ENCODE measurements at regions not wholly inside any gene's neighbourhood (a gene's known extent, or its start where the extent isn't known, plus 50 kb on each side); places are given as distances from the start of the nearest gene placed in this dataset.

DNA sequence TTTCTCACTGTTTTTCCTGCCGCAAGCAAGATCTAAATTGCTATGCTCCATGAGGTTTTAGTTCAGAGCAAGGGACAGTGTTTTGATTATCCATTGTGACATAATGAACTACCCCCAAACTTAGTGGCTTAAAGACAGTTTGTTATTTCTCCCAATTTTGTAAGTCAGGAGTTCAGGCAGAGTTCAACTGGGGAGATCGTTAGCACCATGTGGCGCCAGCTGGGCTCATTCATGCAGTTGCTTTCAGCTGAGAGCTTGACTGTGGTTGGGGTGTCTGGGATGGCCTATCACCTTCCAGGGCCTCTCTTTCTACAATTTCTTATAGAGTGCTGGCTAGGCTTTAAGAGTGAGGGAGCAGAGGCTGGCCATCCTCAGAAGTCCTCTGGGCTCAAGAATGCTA lies 382.9 kb upstream of the CELF4 start:
- H3K4me3 ChIP-seq (ENCODE audit: low read depth, low read length), result no peak overlapping the region
- no peak for DNase-seq (ENCODE audit: low read depth)
- TF ChIP-seq CTCF (IDR thresholded peaks at IDR 0.05; ENCODE audit: low read depth, low read length), result no peak
- TF ChIP-seq MYC (IDR thresholded peaks at IDR 0.05; ENCODE audit: low read depth, low read length), result no peak
- no peak for TF ChIP-seq MAX (IDR thresholded peaks at IDR 0.05; ENCODE audit: low read depth, low read length)
- no peak for TF ChIP-seq POLR2A (IDR thresholded peaks at IDR 0.05; ENCODE audit: extremely low read depth, insufficient read length)

DNA sequence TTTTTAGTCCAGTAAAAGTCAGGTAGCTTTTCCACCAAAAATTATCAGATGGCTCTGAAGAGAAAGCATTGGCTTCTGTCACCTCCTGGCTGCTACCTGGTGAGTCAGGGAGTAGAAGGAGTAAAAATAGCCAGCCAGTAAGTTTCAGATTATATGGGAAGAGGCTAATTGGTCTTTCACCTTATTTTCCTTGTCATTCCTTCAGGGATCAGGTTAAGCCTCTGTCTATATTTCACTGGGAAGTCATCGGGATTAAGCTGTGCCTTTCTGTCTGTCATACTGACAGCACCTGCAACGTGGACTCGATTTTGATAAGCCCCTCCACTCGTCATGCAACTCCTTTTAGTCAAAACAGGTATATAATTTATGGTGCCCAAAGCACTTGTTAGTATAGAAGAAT lies 380.7 kb upstream of the CELF4 start:
- no peak for TF ChIP-seq POLR2A (IDR thresholded peaks at IDR 0.05; ENCODE audit: extremely low read depth, insufficient read length)
- TF ChIP-seq CTCF (IDR thresholded peaks at IDR 0.05; ENCODE audit: low read depth, low read length), result no peak
- no peak for TF ChIP-seq MAX (IDR thresholded peaks at IDR 0.05; ENCODE audit: low read depth, low read length)
- TF ChIP-seq MYC (IDR thresholded peaks at IDR 0.05; ENCODE audit: low read depth, low read length), result no peak
- DNase-seq (ENCODE audit: low read depth), result no peak
- H3K4me3 ChIP-seq (ENCODE audit: low read depth, low read length), result no peak overlapping the region

GRCh38 chr18:37944700-37945270 lies 379.2 kb upstream of the CELF4 start:
- TF ChIP-seq MAX (IDR thresholded peaks at IDR 0.05; ENCODE audit: low read depth, low read length) (no peak), MYC (IDR thresholded peaks at IDR 0.05; ENCODE audit: low read depth, low read length) (no peak), CTCF (IDR thresholded peaks at IDR 0.05; ENCODE audit: low read depth, low read length) (no peak)
- no peak for DNase-seq (ENCODE audit: low read depth)
- H3K4me3 ChIP-seq (ENCODE audit: low read depth, low read length), result no peak overlapping the region

GRCh38 chr18:37937287-37937686 lies 371.7 kb upstream of the CELF4 start:
- no peak for DNase-seq (ENCODE audit: low read depth)
- TF ChIP-seq POLR2A (IDR thresholded peaks at IDR 0.05; ENCODE audit: extremely low read depth, insufficient read length) (no peak), MAX (IDR thresholded peaks at IDR 0.05; ENCODE audit: low read depth, low read length) (no peak), CTCF (IDR thresholded peaks at IDR 0.05; ENCODE audit: low read depth, low read length) (no peak), MYC (IDR thresholded peaks at IDR 0.05; ENCODE audit: low read depth, low read length) (no peak)
- H3K4me3 ChIP-seq (ENCODE audit: low read depth, low read length), result no peak overlapping the region

DNA sequence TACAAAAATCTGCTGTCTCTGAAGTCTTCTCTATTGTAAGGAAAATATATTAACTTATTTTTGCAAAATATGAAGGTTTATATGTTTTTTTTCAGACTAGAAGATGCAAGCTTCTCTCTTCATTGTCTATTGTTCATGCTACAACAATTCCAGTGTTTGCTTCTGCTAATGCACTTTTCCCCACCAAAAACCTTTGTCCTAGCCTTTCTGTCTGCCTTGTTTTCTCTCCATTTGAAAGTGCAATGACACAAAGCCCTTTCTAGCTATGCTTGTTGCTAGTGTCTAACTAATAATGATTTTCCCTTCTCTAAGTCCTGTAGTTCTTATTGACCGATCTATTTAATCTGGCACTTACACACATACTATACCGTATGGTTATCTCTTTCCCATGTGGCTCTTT lies 369.5 kb upstream of the CELF4 start:
- TF ChIP-seq MAX (IDR thresholded peaks at IDR 0.05; ENCODE audit: low read depth, low read length) (no peak), POLR2A (IDR thresholded peaks at IDR 0.05; ENCODE audit: extremely low read depth, insufficient read length) (no peak), MYC (IDR thresholded peaks at IDR 0.05; ENCODE audit: low read depth, low read length) (no peak), CTCF (IDR thresholded peaks at IDR 0.05; ENCODE audit: low read depth, low read length) (no peak)
- H3K4me3 ChIP-seq (ENCODE audit: low read depth, low read length), result no peak overlapping the region
- no peak for DNase-seq (ENCODE audit: low read depth)

DNA sequence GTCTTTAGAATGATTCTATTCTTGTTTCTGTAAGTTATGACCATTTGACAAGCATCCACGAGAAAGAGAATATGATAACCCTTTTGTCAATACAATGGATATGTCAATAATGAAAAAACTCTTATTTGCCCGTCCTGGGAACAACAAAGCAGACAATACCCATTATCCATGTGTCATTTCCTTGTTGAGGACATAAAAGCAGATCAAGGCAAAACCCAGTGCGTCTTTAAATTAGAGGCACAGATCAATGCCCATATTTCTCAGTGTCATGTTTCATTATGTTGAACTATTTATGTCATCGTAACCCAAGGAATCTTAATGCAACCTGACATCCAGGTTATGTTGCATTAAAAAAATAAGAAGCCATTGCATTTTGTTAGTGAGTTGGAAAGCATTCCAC lies 365.0 kb upstream of the CELF4 start:
- TF ChIP-seq POLR2A (IDR thresholded peaks at IDR 0.05; ENCODE audit: extremely low read depth, insufficient read length), result no peak
- no peak for TF ChIP-seq MYC (IDR thresholded peaks at IDR 0.05; ENCODE audit: low read depth, low read length)
- TF ChIP-seq MAX (IDR thresholded peaks at IDR 0.05; ENCODE audit: low read depth, low read length), result no peak
- TF ChIP-seq CTCF (IDR thresholded peaks at IDR 0.05; ENCODE audit: low read depth, low read length), result no peak
- no peak overlapping the region for H3K4me3 ChIP-seq (ENCODE audit: low read depth, low read length)
- no peak for DNase-seq (ENCODE audit: low read depth)
